GM12878 (cell line): ENCODE measurements at regions not wholly inside any gene's neighbourhood (a gene's known extent, or its start where the extent isn't known, plus 50 kb on each side); places are given as distances from the start of the nearest gene placed in this dataset.

Experiments used
- ATAC-seq: fragments of 200-7000 bp; cut with Tn5 transposase; 3 replicates; pipeline ENCODE4 v1.9.1; 2020; ENCODE audit warnings: mild to moderate bottlenecking, moderate library complexity
- BruUV-seq: library from RNA; stranded (reverse); fragments of 400-500 nt; replicated peaks from 2 replicates; lab custom pipeline; 2021; lab: Mats Ljungman, UMichigan
- CTCF ChIA-PET: fragments of 300-600 bp; sonication (Branson Sonifier 250); formaldehyde crosslinking; extraction: SDS; loops from one replicate; lab custom pipeline; 2021; ENCODE audit warnings: inconsistent platforms; lab: Yijun Ruan, JAX
- POLR2A ChIA-PET: fragments of 350-600 bp; formaldehyde crosslinking; extraction: SDS; loops from one replicate; lab custom pipeline; 2021; ENCODE audit warnings: inconsistent platforms; lab: Charles Lee
- RAD21 ChIA-PET: fragments of 300-600 bp; sonication (Branson Sonifier 250); formaldehyde crosslinking; loops from one replicate; lab custom pipeline; 2023; ENCODE audit warnings: antibody characterized with exemption; ENCODE audit not compliant: unreplicated experiment; lab: Charles Lee
- SMC1A ChIA-PET: fragments of 300-600 bp; sonication (Branson Sonifier 250); formaldehyde crosslinking; loops from one replicate; lab custom pipeline; 2023; ENCODE audit not compliant: unreplicated experiment, uncharacterized antibody; lab: Charles Lee
- DNase-seq: peaks from one replicate; pipeline ENCODE4 v3.0.0-alpha.2; 2011; ENCODE audit warnings: low read depth, low spot score
- FAIRE-seq: peaks from 3 replicates; lab custom pipeline; 2011; peaks lifted over from hg19 to GRCh38; lab: Jason Lieb, UNC
- H2AFZ ChIP-seq: 2 replicates; pipeline ENCODE4 v1.6.0; 2011; ENCODE audit warnings: low read depth, low read length, control low read depth; ENCODE audit not compliant: control insufficient read depth
- H3K27ac ChIP-seq: 2 replicates; pipeline ENCODE4 v1.5.1; 2011; ENCODE audit warnings: control low read depth; ENCODE audit not compliant: control insufficient read depth, insufficient read depth
- H3K27me3 ChIP-seq, 2 experiments: replicated peaks in 1 of 2; 2 replicates each; pipeline versions ENCODE4 v1.6.0 to v1.6.1; 2011; ENCODE audit warnings: low read length in 1 of 2; ENCODE audit not compliant: control insufficient read depth in 2 of 2, insufficient read depth in 2 of 2
- H3K36me3 ChIP-seq, 2 experiments: 2 replicates each; pipeline ENCODE4 v1.5.1; 2011; ENCODE audit warnings: low read length in 1 of 2; ENCODE audit not compliant: control insufficient read depth in 2 of 2, insufficient read depth in 2 of 2
- H3K4me1 ChIP-seq: 2 replicates; pipeline ENCODE4 v1.6.1; 2011; ENCODE audit warnings: mild to moderate bottlenecking, low read length, moderate library complexity, mixed read lengths; ENCODE audit not compliant: control insufficient read depth, insufficient read depth
- H3K4me2 ChIP-seq: 2 replicates; pipeline ENCODE4 v1.6.0; 2011; ENCODE audit warnings: control low read depth; ENCODE audit not compliant: control insufficient read depth, insufficient read depth
- H3K4me3 ChIP-seq: fragments of 200-600 bp; sonication (generic); 2 replicates; pipeline ENCODE4 v1.5.1; 2016
- H3K79me2 ChIP-seq: 2 replicates; pipeline ENCODE4 v1.6.0; 2011; ENCODE audit warnings: low read length; ENCODE audit not compliant: control insufficient read depth, insufficient read depth
- H3K9ac ChIP-seq: 2 replicates; pipeline ENCODE4 v1.8.0; 2011; ENCODE audit warnings: low read length, control low read depth, mixed read lengths; ENCODE audit not compliant: control insufficient read depth, insufficient read depth
- H3K9me3 ChIP-seq: replicated peaks from 3 replicates; pipeline ENCODE4 v1.5.1; 2011; ENCODE audit warnings: mild to moderate bottlenecking, low read length; ENCODE audit not compliant: control insufficient read depth, insufficient read depth
- H4K20me1 ChIP-seq: 2 replicates; pipeline ENCODE4 v1.6.0; 2011; ENCODE audit not compliant: control insufficient read depth, insufficient read depth
- CREB1 ChIP-seq: IDR thresholded peaks from 2 replicates; pipeline ENCODE4 v1.6.1; 2012; ENCODE audit warnings: low read depth, mild to moderate bottlenecking, inconsistent platforms
- CREM ChIP-seq: IDR thresholded peaks from 2 replicates; pipeline ENCODE4 v1.6.1; 2014; ENCODE audit warnings: antibody characterized with exemption, low read depth
- PAX8 ChIP-seq: fragments of 450-650 bp; IDR thresholded peaks from 2 replicates; pipeline ENCODE4 v1.6.1; 2017; ENCODE audit warnings: mild to moderate bottlenecking, moderate library complexity
- RAD21 ChIP-seq: IDR thresholded peaks from 2 replicates; pipeline ENCODE4 v1.6.1; 2011; ENCODE audit warnings: mild to moderate bottlenecking, low read depth, low read length, moderate library complexity; ENCODE audit not compliant: insufficient read depth
- RFX5 ChIP-seq: IDR thresholded peaks from 2 replicates; pipeline ENCODE4 v1.6.1; 2011; ENCODE audit warnings: low read depth, low read length, improper control_type of control experiment
- STAT3 ChIP-seq: IDR thresholded peaks from 2 replicates; pipeline ENCODE4 v1.6.1; 2011; ENCODE audit warnings: low read depth, low read length, improper control_type of control experiment
- WGBS: methylation state at CpG from one replicate; pipeline ENCODE4 v1.1.6; 2016; ENCODE audit warnings: low lambda C conversion rate; ENCODE audit not compliant: insufficient replicate concordance, insufficient coverage; ENCODE audit errors: missing lambda C conversion rate; 5-methylcytosine and 5-hydroxymethylcytosine counted together
- in situ Hi-C: fragments of 300-500 bp; cut with MboI; formaldehyde crosslinking; loops from 9 replicates; pipeline ENCODE4 v1.14.3; 2018; ENCODE audit warnings: mixed read lengths
- intact Hi-C: fragments of 100-400 bp; cut with micrococcal nuclease; formaldehyde crosslinking; loops from one replicate; pipeline ENCODE4 v1.14.2; 2022; ENCODE audit not compliant: unreplicated experiment
- TF ChIP-seq, protein P1 (sequence below), 3 experiments: IDR thresholded peaks in 2 of 3; conservative IDR thresholded peaks in 1 of 3; 2 replicates each; pipeline ENCODE4 v1.5.1; 2011; ENCODE audit warnings: low read depth in 3 of 3, low read length in 3 of 3, mild to moderate bottlenecking in 3 of 3, control low read depth in 2 of 3, moderate library complexity in 2 of 3, inconsistent platforms in 1 of 3, mixed read lengths in 1 of 3; ENCODE audit not compliant: control insufficient read depth in 2 of 3, insufficient read depth in 1 of 3; ENCODE audit errors: extremely low read depth in 1 of 3

DNA sequence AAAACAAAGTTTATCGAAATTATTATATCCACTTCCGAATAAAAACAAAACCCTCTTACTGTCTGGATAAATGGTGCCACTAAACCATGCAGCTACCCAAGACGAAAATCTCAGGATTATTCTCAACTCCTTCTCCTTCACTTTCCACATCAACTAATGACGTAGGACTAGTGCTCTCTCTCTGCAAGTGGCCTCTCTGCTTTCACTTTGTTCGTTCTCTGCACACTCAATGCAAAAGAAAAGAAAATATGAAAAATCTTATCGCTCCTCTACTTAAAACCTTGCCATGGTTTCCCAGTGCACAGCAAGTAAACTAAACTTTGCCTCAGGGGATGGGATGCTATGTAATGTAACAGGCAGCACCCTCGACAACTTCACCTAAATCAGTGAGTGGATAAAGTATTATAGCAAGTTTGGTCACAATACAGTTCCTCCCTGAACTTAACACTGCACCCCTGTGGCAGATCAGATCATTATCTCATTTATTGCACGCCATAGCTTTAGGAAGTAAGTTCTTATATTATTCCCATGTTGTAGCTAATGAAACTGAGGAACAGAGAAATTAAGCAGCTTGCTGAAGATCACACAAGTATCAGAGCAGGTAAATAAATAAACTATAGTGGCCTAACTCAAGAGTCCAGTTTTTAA, 262.7 kb upstream of the GADL1 start:
- peak; percentile 75 for ATAC-seq
- H3K36me3 ChIP-seq, result no peaks in the 10 kb centered on the region
- POLR2A ChIA-PET, result no interaction called here
- no peak overlapping the region for H3K4me2 ChIP-seq
- no TSS peak for BruUV-seq
- SMC1A ChIA-PET, result interaction anchor here (0.9 to 6.1 kb wide), 10 partner anchors 10 to 137 kb away, joined by 3 to 35 read pairs (median 3); no protein-coding TSS in a partner anchor
- peak overlapping the region; percentile 78 for H2AFZ ChIP-seq
- H3K4me1 ChIP-seq, result no peaks in the 10 kb centered on the region
- no peaks in the 10 kb centered on the region for H3K27me3 ChIP-seq
- in situ Hi-C loops (no loop called here), intact Hi-C loops (no loop called here)
- CTCF ChIA-PET, result interaction anchor here (1.2 to 2.2 kb wide), 3 partner anchors 9 to 28 kb away, joined by 3 to 8 read pairs (median 8); no protein-coding TSS in a partner anchor
- H4K20me1 ChIP-seq, result no peaks in the 10 kb centered on the region
- H3K9me3 ChIP-seq, result peaks cover under 1% of the 10 kb centered on the region; the same call in 1 of the 3 replicates
- no peaks in the 10 kb centered on the region for H3K79me2 ChIP-seq
- DNase-seq, result no peak
- peak; percentile 41 for FAIRE-seq
- no peak overlapping the region for H3K9ac ChIP-seq
- 46% methylated on average over 8 of the region's 8 CpGs for WGBS
- RAD21 ChIA-PET, result no interaction called here
- TF ChIP-seq RAD21 (peak; percentile 22; the same call in 1 of the 2 replicates), CREM (peak; percentile 51; the same call in 1 of the 2 replicates), STAT3 (no peak), CREB1 (0 out of 2 replicates have a peak, but pooled peaks have one; percentile 28), RFX5 (peak; percentile 79; the same call in 1 of the 2 replicates), PAX8 (no peak)
- TF ChIP-seq, protein P1, sequence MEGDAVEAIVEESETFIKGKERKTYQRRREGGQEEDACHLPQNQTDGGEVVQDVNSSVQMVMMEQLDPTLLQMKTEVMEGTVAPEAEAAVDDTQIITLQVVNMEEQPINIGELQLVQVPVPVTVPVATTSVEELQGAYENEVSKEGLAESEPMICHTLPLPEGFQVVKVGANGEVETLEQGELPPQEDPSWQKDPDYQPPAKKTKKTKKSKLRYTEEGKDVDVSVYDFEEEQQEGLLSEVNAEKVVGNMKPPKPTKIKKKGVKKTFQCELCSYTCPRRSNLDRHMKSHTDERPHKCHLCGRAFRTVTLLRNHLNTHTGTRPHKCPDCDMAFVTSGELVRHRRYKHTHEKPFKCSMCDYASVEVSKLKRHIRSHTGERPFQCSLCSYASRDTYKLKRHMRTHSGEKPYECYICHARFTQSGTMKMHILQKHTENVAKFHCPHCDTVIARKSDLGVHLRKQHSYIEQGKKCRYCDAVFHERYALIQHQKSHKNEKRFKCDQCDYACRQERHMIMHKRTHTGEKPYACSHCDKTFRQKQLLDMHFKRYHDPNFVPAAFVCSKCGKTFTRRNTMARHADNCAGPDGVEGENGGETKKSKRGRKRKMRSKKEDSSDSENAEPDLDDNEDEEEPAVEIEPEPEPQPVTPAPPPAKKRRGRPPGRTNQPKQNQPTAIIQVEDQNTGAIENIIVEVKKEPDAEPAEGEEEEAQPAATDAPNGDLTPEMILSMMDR (IDR thresholded peaks at IDR 0.05 in 2 of 3, conservative IDR thresholded peaks at IDR 0.05 in 1 of 3; ENCODE audit: control insufficient read depth in 2 of 3, extremely low read depth in 1 of 3, insufficient read depth in 1 of 3, low read depth in 3 of 3, low read length in 3 of 3), result peak in 2 of 3 experiments; percentile 23 to 24; a peak in 3 of 6 replicates
- TF ChIP-seq, all 136 proteins: peak for 5
- H3K27ac ChIP-seq, result no peak overlapping the region
- H3K4me3 ChIP-seq, result no peak overlapping the region
